ENCODE measurements at regions not wholly inside any gene's neighbourhood (a gene's known extent, or its start where the extent isn't known, plus 50 kb on each side); places are given as distances from the start of the nearest gene placed in this dataset.

GRCh38 chr11:24046731-24047130 is 450.1 kb upstream of the LUZP2 start:
- TF ChIP-seq CTCF (IDR thresholded peaks at IDR 0.05; ENCODE audit: insufficient read depth in 1 of 2, low read depth in 1 of 2, low read length in 1 of 2, severe bottlenecking in 1 of 2, unreplicated experiment in 1 of 2) = no peak
- peaks cover 5% of the 10 kb centered on the region; the same call in 1 of the 2 replicates for H3K9me3 ChIP-seq
- POLR2A ChIA-PET = no interaction called here
- Mint-ChIP-seq H3K4me1 (ENCODE audit: low read depth, unreplicated experiment) (no peaks in the 10 kb centered on the region), H3K4me3 (ENCODE audit: unreplicated experiment) (no peak overlapping the region), H3K36me3 (ENCODE audit: insufficient read depth, unreplicated experiment) (no peaks in the 10 kb centered on the region), H3K9me3 (ENCODE audit: unreplicated experiment) (peaks cover 38% of the 10 kb centered on the region), H3K27ac (ENCODE audit: unreplicated experiment) (no peak overlapping the region), H3K27me3 (ENCODE audit: insufficient read depth, unreplicated experiment) (no peaks in the 10 kb centered on the region)
- no peaks in the 10 kb centered on the region for H3K36me3 ChIP-seq (ENCODE audit: control insufficient read depth, insufficient read depth, low read length)
- no peaks in the 10 kb centered on the region for H3K4me1 ChIP-seq
- no peak overlapping the region for H3K4me3 ChIP-seq (ENCODE audit: low read depth, low read length)
- intact Hi-C loops (cut with micrococcal nuclease; ENCODE audit: unreplicated experiment) = no loop called here
- BruUV-seq (replicated peaks) = no TSS peak
- CTCF ChIA-PET = no interaction called here
- no peaks in the 10 kb centered on the region for H3K27me3 ChIP-seq (replicated peaks; ENCODE audit: control insufficient read depth, insufficient read depth, low read length)
- DNase-seq = no peak

DNA sequence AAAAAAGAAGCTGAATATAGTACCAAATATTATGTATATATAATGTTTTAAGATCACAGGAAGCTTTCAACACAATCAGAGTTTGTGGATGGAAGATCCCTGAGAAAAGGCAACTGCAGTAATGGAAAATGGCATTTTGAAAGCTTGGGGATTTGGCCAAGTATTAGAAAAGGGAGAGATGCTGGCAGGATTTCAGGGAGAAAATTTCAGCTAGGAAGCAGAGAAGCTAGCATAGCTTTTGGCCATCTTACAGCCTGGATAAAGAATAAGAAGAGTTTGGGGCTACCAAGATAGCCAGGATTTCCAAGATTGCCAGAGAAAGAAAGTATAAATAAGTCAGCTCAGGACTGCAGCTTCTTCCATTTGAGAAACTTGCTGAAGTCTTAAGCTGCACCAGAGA is 440.8 kb upstream of the LUZP2 start:
- Histone ChIP-seq H3K9me3 (no peaks in the 10 kb centered on the region), H3K4me3 (ENCODE audit: low read depth, low read length) (no peak overlapping the region), H3K36me3 (ENCODE audit: control insufficient read depth, insufficient read depth, low read length) (no peaks in the 10 kb centered on the region), H3K27me3 (replicated peaks; ENCODE audit: control insufficient read depth, insufficient read depth, low read length) (no peaks in the 10 kb centered on the region), H3K4me1 (no peaks in the 10 kb centered on the region)
- ChIA-PET POLR2A (no interaction called here), CTCF (no interaction called here)
- no peaks in the 10 kb centered on the region for H3K36me3 Mint-ChIP-seq (ENCODE audit: insufficient read depth, unreplicated experiment)
- no peak for TF ChIP-seq CTCF (IDR thresholded peaks at IDR 0.05; ENCODE audit: insufficient read depth in 1 of 2, low read depth in 1 of 2, low read length in 1 of 2, severe bottlenecking in 1 of 2, unreplicated experiment in 1 of 2)
- H3K27ac Mint-ChIP-seq (ENCODE audit: unreplicated experiment) = no peak overlapping the region
- DNase-seq = no peak
- intact Hi-C loops (cut with micrococcal nuclease; ENCODE audit: unreplicated experiment) = no loop called here
- no peaks in the 10 kb centered on the region for H3K9me3 Mint-ChIP-seq (ENCODE audit: unreplicated experiment)
- no peak overlapping the region for H3K4me3 Mint-ChIP-seq (ENCODE audit: unreplicated experiment)
- no TSS peak for BruUV-seq (replicated peaks)
- no peaks in the 10 kb centered on the region for H3K27me3 Mint-ChIP-seq (ENCODE audit: insufficient read depth, unreplicated experiment)
- H3K4me1 Mint-ChIP-seq (ENCODE audit: low read depth, unreplicated experiment) = no peaks in the 10 kb centered on the region

DNA sequence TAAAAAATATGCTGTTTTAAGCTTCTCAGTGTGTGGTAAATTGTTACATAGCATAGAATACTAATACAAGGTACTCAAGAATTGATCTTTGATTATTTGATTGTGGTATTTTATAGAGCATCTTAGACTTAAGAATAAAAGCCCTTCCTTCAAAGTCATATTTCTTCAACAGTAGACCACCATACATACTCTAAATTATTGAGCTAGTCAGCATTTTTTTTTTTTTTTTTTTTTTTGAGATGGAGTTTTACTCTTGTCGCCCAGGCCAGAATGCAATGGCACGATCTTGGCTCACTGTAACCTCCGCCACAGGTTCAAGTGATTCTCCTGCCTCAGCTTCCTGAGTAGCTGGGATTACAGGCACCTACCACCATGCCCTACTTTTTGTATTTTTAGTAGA is 436.7 kb upstream of the LUZP2 start:
- POLR2A ChIA-PET = no interaction called here
- TF ChIP-seq CTCF (IDR thresholded peaks at IDR 0.05; ENCODE audit: insufficient read depth in 1 of 2, low read depth in 1 of 2, low read length in 1 of 2, severe bottlenecking in 1 of 2, unreplicated experiment in 1 of 2) = no peak
- H3K36me3 Mint-ChIP-seq (ENCODE audit: insufficient read depth, unreplicated experiment) = no peaks in the 10 kb centered on the region
- Histone ChIP-seq H3K27me3 (replicated peaks; ENCODE audit: control insufficient read depth, insufficient read depth, low read length) (no peaks in the 10 kb centered on the region), H3K36me3 (ENCODE audit: control insufficient read depth, insufficient read depth, low read length) (no peaks in the 10 kb centered on the region), H3K9me3 (no peaks in the 10 kb centered on the region), H3K4me1 (no peaks in the 10 kb centered on the region), H3K4me3 (ENCODE audit: low read depth, low read length) (no peak overlapping the region)
- intact Hi-C loops (cut with micrococcal nuclease; ENCODE audit: unreplicated experiment) = no loop called here
- H3K27me3 Mint-ChIP-seq (ENCODE audit: insufficient read depth, unreplicated experiment) = no peaks in the 10 kb centered on the region
- no peak overlapping the region for H3K27ac Mint-ChIP-seq (ENCODE audit: unreplicated experiment)
- H3K9me3 Mint-ChIP-seq (ENCODE audit: unreplicated experiment) = no peaks in the 10 kb centered on the region
- H3K4me1 Mint-ChIP-seq (ENCODE audit: low read depth, unreplicated experiment) = no peaks in the 10 kb centered on the region
- no TSS peak for BruUV-seq (replicated peaks)
- no peak overlapping the region for H3K4me3 Mint-ChIP-seq (ENCODE audit: unreplicated experiment)
- CTCF ChIA-PET = no interaction called here
- no peak for DNase-seq
